Keratinocyte (primary cell): ENCODE measurements at regions not wholly inside any gene's neighbourhood (a gene's known extent, or its start where the extent isn't known, plus 50 kb on each side); places are given as distances from the start of the nearest gene placed in this dataset.
"Not testable (repeated sequence)": the region's sequence is repeated elsewhere in the genome, so short reads cannot be mapped to it uniquely, and the experiment has no call there.

Source experiments
- EZH2 ChIP-seq: IDR thresholded peaks from one replicate; pipeline ENCODE4 v1.6.1; 2012; ENCODE audit warnings: inconsistent platforms, mild to moderate bottlenecking, low read length, moderate library complexity
- TF ChIP-seq, protein P1 (sequence below), 3 experiments: IDR thresholded peaks in 1 of 3; conservative IDR thresholded peaks in 1 of 3; optimal IDR thresholded peaks in 1 of 3; 2 replicates in 2 of 3; 3 replicates in 1 of 3; pipeline versions ENCODE3 to v1.5.1; 2011; ENCODE audit warnings: low read length in 3 of 3, mild to moderate bottlenecking in 3 of 3, moderate library complexity in 2 of 3, control low read depth in 1 of 3, inconsistent platforms in 1 of 3; ENCODE audit not compliant: insufficient read depth in 2 of 3; ENCODE audit errors: extremely low read depth in 1 of 3

DNA sequence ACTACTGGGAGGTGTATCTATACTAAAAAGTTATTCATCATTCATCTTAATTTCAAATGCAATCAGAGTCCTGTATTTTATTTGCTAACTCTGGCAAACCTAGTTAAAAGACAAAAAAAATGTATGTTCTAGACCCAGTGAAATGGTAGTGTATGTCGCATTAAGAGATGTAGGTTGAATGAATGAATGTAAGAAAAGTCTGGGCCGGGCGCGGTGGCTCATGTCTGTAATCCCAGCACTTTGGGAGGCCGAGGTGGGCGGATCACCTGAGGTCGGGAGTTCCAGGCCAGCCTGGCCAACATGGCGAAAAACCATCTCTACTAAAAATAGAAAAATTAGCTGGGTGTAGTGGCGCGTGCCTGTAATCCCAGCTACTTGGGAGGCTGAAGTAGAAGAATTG, 214.7 kb upstream of the ZNF217 start:
- TF ChIP-seq, protein P1, sequence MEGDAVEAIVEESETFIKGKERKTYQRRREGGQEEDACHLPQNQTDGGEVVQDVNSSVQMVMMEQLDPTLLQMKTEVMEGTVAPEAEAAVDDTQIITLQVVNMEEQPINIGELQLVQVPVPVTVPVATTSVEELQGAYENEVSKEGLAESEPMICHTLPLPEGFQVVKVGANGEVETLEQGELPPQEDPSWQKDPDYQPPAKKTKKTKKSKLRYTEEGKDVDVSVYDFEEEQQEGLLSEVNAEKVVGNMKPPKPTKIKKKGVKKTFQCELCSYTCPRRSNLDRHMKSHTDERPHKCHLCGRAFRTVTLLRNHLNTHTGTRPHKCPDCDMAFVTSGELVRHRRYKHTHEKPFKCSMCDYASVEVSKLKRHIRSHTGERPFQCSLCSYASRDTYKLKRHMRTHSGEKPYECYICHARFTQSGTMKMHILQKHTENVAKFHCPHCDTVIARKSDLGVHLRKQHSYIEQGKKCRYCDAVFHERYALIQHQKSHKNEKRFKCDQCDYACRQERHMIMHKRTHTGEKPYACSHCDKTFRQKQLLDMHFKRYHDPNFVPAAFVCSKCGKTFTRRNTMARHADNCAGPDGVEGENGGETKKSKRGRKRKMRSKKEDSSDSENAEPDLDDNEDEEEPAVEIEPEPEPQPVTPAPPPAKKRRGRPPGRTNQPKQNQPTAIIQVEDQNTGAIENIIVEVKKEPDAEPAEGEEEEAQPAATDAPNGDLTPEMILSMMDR (optimal IDR thresholded peaks at IDR 0.05 in 1 of 3, IDR thresholded peaks at IDR 0.05 in 1 of 3, conservative IDR thresholded peaks at IDR 0.05 in 1 of 3; ENCODE audit: extremely low read depth in 1 of 3, insufficient read depth in 2 of 3, low read length in 3 of 3) = not testable (repeated sequence)
- TF ChIP-seq EZH2 = not testable (repeated sequence)
